HFF-Myc (cell line): ENCODE measurements at regions not wholly inside any gene's neighbourhood (a gene's known extent, or its start where the extent isn't known, plus 50 kb on each side); places are given as distances from the start of the nearest gene placed in this dataset.

Experiments used
- DNase-seq: peaks from one replicate; pipeline ENCODE4 v3.0.0-alpha.2; 2011; ENCODE audit warnings: low read depth; ENCODE audit errors: extremely low read depth
- H3K4me3 ChIP-seq: replicated peaks from 2 replicates; pipeline ENCODE4 v1.5.1; 2011; ENCODE audit warnings: low read depth, mild to moderate bottlenecking, control low read depth, low read length
- TF ChIP-seq, protein P1 (sequence below): IDR thresholded peaks from 2 replicates; pipeline ENCODE4 v1.5.1; 2012; ENCODE audit warnings: mild to moderate bottlenecking, low read depth, low read length, control low read depth; ENCODE audit errors: missing control alignments

- no peak for DNase-seq
- TF ChIP-seq, protein P1, sequence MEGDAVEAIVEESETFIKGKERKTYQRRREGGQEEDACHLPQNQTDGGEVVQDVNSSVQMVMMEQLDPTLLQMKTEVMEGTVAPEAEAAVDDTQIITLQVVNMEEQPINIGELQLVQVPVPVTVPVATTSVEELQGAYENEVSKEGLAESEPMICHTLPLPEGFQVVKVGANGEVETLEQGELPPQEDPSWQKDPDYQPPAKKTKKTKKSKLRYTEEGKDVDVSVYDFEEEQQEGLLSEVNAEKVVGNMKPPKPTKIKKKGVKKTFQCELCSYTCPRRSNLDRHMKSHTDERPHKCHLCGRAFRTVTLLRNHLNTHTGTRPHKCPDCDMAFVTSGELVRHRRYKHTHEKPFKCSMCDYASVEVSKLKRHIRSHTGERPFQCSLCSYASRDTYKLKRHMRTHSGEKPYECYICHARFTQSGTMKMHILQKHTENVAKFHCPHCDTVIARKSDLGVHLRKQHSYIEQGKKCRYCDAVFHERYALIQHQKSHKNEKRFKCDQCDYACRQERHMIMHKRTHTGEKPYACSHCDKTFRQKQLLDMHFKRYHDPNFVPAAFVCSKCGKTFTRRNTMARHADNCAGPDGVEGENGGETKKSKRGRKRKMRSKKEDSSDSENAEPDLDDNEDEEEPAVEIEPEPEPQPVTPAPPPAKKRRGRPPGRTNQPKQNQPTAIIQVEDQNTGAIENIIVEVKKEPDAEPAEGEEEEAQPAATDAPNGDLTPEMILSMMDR: no peak
- H3K4me3 ChIP-seq: no peak overlapping the region
These were observed 732.0 kb upstream of the KIF2B start for GRCh38 chr17:53090770-53091169.

DNA sequence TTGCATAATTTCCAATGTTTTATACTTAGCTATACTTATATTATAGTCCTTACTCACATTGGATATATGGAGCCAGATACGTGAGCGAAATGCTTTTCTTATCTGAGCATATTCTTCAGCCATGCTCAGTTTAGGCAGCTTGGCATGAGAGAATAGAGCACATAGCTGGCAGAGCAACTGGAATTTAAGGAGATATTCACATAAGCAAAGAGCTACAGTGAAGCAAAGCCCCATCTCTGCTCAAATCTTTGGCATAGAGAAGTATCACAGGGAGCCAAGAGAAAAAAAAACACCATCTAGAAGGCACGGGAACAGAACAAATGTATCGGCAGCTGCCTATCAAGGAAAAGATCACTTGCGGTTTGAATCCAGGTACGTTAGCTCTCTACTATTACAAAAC is 734.2 kb upstream of the KIF2B start:
- TF ChIP-seq, protein P1: no peak
- no peak for DNase-seq
- no peak overlapping the region for H3K4me3 ChIP-seq

DNA sequence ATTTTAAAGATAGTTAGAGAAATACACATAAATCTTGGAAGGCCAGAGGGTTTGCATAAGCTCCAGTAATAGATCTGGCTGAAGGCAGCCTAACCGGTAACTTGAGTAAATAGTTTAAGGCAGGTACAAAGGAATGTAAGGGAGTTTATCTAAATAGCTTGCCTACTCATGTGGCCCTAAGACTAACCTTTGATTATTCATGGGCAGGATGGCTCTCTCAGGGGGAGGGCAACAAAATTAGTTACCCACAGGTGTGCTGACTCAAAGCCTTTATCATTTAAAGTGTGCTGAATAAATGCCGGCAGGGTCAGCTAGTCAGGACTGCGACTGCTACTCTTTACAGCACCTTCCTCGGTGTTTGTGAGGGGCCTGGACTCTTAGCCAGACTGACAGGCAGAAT is 761.3 kb upstream of the KIF2B start:
- no peak for DNase-seq
- TF ChIP-seq, protein P1: no peak
- H3K4me3 ChIP-seq: no peak overlapping the region

DNA sequence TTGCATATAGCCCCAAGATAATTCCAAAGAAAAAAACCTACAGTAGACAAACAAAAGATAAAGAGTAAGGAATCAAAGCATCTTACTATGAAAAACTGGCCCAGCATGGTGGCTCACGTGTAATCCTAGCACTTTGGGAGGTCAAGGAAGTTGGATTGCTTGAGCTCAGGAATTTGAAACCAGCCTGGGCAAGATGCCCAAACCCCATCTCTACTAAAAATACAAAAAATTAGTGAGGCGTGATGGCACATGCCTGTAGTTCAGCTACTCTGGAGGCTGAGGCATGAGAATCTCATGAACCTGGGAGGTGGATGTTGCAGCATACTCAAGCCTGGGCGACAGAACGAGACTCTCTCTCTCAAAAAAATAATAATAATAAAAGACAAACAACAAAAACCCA is 764.7 kb upstream of the KIF2B start:
- TF ChIP-seq, protein P1: no peak
- DNase-seq: no peak
- H3K4me3 ChIP-seq: no peak overlapping the region

DNA sequence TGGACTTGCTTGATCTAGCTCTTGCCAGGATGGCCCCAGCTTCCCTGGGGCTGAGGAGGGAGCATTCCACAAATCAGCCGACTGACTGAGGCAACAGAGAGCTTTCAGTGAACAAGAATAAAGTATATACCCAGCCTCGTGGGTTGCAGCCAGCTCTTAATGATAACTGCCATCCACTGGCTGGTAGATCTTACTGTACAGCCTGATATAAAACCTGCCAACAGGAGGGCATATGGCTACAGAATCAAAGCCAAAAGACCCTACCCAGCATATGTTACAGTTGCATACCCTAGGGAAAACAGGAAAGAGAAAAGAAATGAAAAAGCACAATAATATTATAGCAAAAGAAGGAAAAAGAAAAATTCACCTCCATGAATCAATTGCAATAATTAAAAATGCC is 775.9 kb upstream of the KIF2B start:
- DNase-seq: no peak
- no peak overlapping the region for H3K4me3 ChIP-seq
- TF ChIP-seq, protein P1: no peak

DNA sequence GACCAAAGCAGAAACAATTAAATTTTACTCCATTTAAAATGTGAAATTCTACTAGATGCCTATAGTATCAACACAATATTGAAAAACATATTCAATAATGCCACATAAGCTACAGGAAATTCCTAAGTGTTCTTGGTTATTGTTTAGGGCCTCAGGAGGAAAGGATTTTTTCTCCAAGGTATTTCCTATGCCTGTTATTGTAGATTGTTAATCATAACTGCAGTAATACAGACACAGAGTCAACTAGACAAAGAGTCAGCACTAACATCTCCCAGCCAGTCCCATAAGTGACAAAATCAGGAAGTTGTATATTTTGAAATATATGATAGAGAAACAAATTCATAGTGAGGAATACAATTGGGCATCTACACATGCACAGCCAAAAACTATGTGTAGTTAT is 782.7 kb upstream of the KIF2B start:
- TF ChIP-seq, protein P1: no peak
- no peak overlapping the region for H3K4me3 ChIP-seq
- DNase-seq: no peak

DNA sequence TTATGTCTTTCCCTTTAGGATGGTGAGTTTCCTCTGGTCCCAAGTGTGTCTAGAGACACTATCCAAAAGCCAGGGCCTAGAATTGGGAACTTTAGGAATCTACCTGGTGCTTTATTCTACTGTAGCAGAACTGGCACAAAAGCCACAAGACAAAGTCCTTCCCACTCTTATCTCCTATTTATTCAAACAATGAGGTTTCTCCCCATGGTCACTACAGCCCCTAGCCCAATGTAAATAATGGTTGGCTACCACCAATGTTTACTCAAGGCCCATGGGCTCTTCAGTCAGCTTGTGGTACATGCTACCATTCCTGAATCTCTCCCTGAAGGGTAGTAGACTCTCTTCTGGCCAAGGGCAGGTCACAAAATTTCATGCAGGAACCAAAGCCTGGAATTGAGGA is 789.4 kb upstream of the KIF2B start:
- H3K4me3 ChIP-seq: no peak overlapping the region
- DNase-seq: no peak
- TF ChIP-seq, protein P1: no peak
